BLaER1 (cell line): ENCODE measurements at regions not wholly inside any gene's neighbourhood (a gene's known extent, or its start where the extent isn't known, plus 50 kb on each side); places are given as distances from the start of the nearest gene placed in this dataset.
"Not testable (repeated sequence)": the region's sequence is repeated elsewhere in the genome, so short reads cannot be mapped to it uniquely, and the experiment has no call there.

Experiments
- H3K27ac ChIP-seq: shearing (Covaris generic); formaldehyde crosslinking; 2 replicates; pipeline ENCODE4 v1.8.1; 2022
- H3K27me3 ChIP-seq: shearing (Covaris generic); formaldehyde crosslinking; 2 replicates; pipeline ENCODE4 v1.8.1; 2022
- H3K36me3 ChIP-seq: shearing (Covaris generic); formaldehyde crosslinking; 2 replicates; pipeline ENCODE4 v1.8.1; 2022
- H3K4me1 ChIP-seq: shearing (Covaris generic); formaldehyde crosslinking; 2 replicates; pipeline ENCODE4 v1.8.1; 2022
- H3K4me2 ChIP-seq: shearing (Covaris generic); formaldehyde crosslinking; 2 replicates; pipeline ENCODE4 v1.8.1; 2022
- H3K4me3 ChIP-seq: shearing (Covaris generic); formaldehyde crosslinking; 2 replicates; pipeline ENCODE4 v1.8.1; 2022
- H3K9ac ChIP-seq: shearing (Covaris generic); formaldehyde crosslinking; 2 replicates; pipeline ENCODE4 v1.8.1; 2022
- H3K9me3 ChIP-seq: shearing (Covaris generic); formaldehyde crosslinking; 2 replicates; pipeline ENCODE4 v1.8.1; 2022
- H4K20me1 ChIP-seq: shearing (Covaris generic); formaldehyde crosslinking; 2 replicates; pipeline ENCODE4 v1.8.1; 2022
- Cebpa-rat ChIP-seq: shearing (Covaris generic); IDR thresholded peaks from 2 replicates; pipeline ENCODE4 v1.8.1; 2022

DNA sequence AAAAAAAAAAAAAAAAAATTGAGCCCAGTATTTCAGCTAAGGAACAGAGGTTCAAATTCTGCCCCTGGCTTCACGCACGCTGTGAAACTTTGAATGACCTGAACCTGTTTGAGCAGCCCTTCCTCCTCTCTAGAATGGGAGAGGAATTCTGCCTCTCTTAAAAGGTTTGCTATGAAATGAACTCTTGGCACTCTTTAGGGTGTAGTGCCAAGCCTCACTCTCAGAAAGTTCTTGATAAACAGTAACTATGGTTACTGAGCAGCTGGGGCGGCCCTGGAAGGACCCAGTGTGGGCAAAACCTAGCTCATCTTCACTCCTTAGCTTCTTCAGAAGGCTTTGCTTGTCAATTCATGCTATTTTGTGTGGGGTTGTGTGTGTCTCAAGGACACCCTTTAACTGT is 73.7 kb downstream of the GEMIN8 start:
- Histone ChIP-seq H3K27ac (no peak overlapping the region), H3K36me3 (no peaks in the 10 kb centered on the region), H3K9ac (no peak overlapping the region), H3K9me3 (peaks cover 21% of the 10 kb centered on the region), H3K27me3 (peaks cover 95% of the 10 kb centered on the region), H3K4me1 (peaks cover 13% of the 10 kb centered on the region), H3K4me3 (no peak overlapping the region), H3K4me2 (no peak overlapping the region), H4K20me1 (no peaks in the 10 kb centered on the region)
- TF ChIP-seq Cebpa-rat: no peak

DNA sequence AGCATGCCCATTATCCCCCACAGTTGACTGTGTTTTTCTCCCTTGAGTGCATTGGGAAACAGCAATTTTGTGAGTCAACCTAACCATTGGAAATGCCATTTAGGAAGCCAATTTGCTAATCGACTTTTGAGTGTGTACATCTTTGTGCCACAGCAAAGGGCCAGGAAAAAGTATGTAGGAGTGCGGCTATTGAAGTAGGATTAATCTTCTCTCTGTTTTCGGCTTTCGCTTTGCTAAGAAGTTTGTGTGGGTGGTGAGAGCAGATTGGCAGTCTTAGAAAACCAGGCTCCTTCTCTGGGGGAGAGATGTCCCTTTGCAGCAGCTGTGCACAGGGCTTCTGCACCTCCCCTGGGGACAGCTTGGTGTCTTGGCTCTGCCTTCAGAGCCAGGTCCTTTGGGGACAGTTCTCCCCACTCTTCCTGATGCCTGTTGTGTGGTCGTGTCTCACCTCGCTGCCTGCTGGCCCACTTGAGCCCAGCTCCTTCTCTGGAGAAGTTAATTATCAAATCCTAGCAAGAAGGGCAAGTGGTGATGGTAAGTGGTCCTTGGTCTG is 74.5 kb downstream of the GEMIN8 start:
- TF ChIP-seq Cebpa-rat: no peak
- H3K36me3 ChIP-seq: no peaks in the 10 kb centered on the region

DNA sequence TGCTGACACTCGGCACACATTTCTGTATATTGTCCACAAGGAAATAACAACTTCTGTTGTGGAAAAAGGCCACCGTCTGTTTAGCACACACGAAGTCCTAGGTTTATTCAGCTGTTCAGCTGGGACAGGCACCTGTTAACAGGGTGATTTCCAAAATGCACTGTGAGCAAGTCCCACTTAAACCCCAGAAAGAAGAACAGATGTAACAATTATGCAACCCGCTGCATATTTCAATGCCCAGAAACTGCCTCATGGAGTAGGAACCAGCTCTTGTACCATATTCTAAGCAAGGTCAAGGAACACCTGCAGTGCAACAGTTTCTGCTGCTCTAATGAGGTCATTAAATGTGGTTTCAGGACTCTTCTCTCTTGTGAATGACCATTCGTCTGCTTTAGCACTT is 77.1 kb downstream of the GEMIN8 start:
- H3K27ac ChIP-seq: no peak overlapping the region
- H3K36me3 ChIP-seq: no peaks in the 10 kb centered on the region
- no peak overlapping the region for H3K9ac ChIP-seq
- no peak overlapping the region for H3K4me2 ChIP-seq
- no peaks in the 10 kb centered on the region for H4K20me1 ChIP-seq
- no peak for TF ChIP-seq Cebpa-rat
- no peak overlapping the region for H3K4me3 ChIP-seq
- peaks cover 98% of the 10 kb centered on the region for H3K27me3 ChIP-seq
- H3K4me1 ChIP-seq: peaks cover 13% of the 10 kb centered on the region
- H3K9me3 ChIP-seq: peaks cover 9% of the 10 kb centered on the region

More for the DNA sequence above, 74.5 kb downstream of the GEMIN8 start:
- Histone ChIP-seq H3K4me2 (peak overlapping the region; percentile 48), H3K4me3 (no peak overlapping the region), H3K4me1 (peaks cover 13% of the 10 kb centered on the region), H3K9me3 (peaks cover 21% of the 10 kb centered on the region), H3K27me3 (peaks cover 95% of the 10 kb centered on the region), H4K20me1 (no peaks in the 10 kb centered on the region), H3K9ac (no peak overlapping the region), H3K27ac (no peak overlapping the region)

DNA sequence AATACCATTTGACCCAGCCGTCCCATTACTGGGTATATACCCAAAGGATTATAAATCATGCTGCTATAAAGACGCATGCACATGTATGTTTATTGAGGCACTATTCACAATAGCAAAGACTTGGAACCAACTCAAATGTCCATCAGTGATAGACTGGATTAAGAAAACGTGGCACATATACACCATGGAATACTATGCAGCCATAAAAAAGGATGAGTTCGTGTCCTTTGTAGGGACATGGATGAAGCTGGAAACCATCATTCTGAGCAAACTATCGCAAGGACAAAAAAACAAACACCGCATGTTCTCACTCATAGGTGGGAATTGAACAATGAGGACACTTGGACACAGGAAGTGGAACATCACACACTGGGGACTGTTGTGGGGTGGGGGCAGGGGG is 83.5 kb downstream of the GEMIN8 start:
- not testable (repeated sequence) for H3K9ac ChIP-seq, H3K4me1 ChIP-seq, H3K4me3 ChIP-seq, H3K9me3 ChIP-seq, H3K36me3 ChIP-seq, H3K4me2 ChIP-seq, H3K27ac ChIP-seq, H4K20me1 ChIP-seq
- peaks cover 78% of the 10 kb centered on the region for H3K27me3 ChIP-seq

DNA sequence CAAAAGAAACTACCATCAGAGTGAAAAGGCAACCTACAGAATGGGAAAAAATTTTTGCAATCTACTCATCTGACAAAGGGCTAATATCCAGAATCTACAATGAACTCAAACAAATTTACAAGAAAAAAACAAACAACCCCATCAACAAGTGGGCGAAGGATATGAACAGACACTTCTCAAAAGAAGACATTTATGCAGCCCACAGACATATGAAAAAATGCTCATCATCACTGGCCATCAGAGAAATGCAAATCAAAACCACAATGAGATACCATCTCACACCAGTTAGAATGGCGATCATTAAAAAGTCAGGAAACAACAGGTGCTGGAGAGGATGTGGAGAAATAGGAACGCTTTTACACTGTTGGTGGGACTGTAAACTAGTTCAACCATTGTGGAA is 83.9 kb downstream of the GEMIN8 start:
- peaks cover 78% of the 10 kb centered on the region for H3K27me3 ChIP-seq
- not testable (repeated sequence) for H3K9ac ChIP-seq, H3K36me3 ChIP-seq, H4K20me1 ChIP-seq, H3K27ac ChIP-seq, H3K9me3 ChIP-seq, H3K4me1 ChIP-seq, H3K4me2 ChIP-seq, H3K4me3 ChIP-seq

DNA sequence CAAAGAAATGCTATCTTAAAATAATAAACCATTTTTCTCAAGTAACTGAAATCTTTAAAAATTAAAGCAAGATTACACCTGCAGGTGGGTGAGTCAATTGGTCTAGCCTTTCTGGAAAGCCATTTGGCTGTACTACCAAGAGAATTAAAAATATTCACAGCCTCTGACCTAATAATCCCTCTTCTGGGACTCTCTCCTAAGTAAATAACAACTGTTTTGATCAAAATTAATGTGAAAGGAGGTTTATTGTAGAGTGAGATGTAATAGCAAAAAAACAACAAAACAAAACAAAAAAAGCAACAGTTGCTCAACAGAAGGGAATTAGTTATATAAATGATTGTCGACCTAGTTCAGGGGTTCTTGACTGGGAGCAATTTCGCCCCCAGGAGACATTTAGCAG is 89.0 kb downstream of the GEMIN8 start:
- peaks cover 10% of the 10 kb centered on the region; the same call in 1 of the 2 replicates for H4K20me1 ChIP-seq
- H3K27ac ChIP-seq: no peak overlapping the region
- no peak for TF ChIP-seq Cebpa-rat
- H3K4me3 ChIP-seq: no peak overlapping the region
- H3K4me1 ChIP-seq: 0 out of 2 replicates have a peak, but pooled peaks cover 22% of the 10 kb centered on the region
- H3K27me3 ChIP-seq: peaks cover 87% of the 10 kb centered on the region
- H3K9me3 ChIP-seq: peaks cover 8% of the 10 kb centered on the region; the same call in 1 of the 2 replicates
- no peak overlapping the region for H3K4me2 ChIP-seq
- no peaks in the 10 kb centered on the region for H3K36me3 ChIP-seq
- no peak overlapping the region for H3K9ac ChIP-seq

DNA sequence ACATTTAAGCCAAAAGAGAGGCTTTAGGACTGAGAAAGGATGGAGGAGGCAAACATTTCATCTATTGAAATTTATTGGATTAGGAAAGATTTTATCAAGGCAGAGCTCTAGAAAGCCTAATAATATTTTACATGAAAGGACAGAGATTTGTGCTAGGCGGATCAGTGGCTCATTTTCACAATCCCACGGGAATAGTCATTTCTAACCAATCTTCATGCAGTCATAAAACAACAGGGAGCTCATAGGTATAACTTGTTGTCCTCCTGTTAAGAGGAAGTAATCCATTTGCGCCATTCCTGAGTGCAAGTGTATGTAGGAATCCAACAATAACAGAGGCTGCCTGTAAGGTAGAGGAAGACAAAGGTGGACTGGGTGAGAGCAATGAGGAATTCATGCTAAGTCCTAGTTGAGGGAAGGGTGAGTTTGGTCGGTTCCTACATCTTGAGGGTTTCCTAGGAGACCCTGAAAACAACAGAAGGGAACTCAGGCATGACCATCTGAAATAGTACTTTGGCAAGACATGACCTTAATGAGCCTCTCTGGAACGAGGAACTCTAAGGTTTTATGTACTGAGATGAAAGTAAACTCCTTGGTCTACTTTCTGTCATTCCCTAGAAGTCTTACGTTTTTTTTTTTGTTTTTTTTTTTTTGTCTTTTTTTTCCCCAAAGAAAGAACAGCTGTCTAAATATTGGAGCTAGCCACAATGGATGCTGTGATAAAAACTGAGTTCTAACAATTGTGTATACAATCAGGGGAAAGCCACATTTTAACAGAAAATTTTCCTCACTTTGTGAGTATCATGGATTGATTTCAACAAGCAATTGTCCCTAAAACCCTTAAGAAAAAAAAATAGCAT is 89.7 kb downstream of the GEMIN8 start:
- H3K36me3 ChIP-seq: no peaks in the 10 kb centered on the region
- H3K27ac ChIP-seq: no peak overlapping the region
- H3K9ac ChIP-seq: no peak overlapping the region
- H3K27me3 ChIP-seq: peaks cover 92% of the 10 kb centered on the region
- peaks cover 10% of the 10 kb centered on the region; the same call in 1 of the 2 replicates for H4K20me1 ChIP-seq
- H3K9me3 ChIP-seq: peaks cover 8% of the 10 kb centered on the region; the same call in 1 of the 2 replicates
- 0 out of 2 replicates have a peak, but pooled peaks cover 22% of the 10 kb centered on the region for H3K4me1 ChIP-seq
- no peak overlapping the region for H3K4me2 ChIP-seq
- H3K4me3 ChIP-seq: no peak overlapping the region
- no peak for TF ChIP-seq Cebpa-rat

DNA sequence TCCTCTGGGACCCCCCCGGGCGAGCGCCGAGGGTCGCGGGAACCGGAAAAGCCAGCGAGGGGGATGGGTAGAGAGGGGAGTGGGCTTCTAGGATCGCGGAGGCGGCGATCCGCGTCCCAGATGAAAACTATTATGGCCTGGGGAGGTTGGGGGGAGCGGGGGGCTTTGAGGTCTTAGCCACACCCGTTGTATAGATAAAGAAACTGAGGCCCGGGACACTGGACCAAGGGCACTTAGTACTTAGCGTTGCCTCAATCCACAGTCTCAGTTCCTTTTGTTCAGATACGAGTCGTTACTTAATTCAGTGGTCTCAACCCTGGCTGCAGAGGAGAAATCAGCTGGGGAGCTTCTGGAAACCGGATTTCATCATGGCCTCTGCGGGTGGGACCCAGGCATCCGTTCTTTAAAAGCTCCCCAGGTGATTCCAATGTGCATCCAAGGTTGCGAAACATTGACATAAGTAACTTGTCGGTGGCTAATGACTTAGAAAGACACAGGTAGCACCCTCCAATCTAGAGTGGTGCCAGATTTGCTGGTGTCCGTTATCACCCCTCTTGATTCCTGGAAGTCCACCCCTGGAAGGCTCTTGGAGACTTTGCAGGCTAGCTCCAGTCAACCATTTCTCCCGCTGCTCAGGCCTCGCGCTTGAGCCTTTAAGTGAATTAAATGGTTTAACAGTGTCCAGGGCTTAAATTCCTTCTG is 90.7 kb downstream of the GEMIN8 start:
- Histone ChIP-seq H3K4me2 (peak overlapping the region; percentile 65), H3K36me3 (no peaks in the 10 kb centered on the region), H3K4me3 (peak overlapping the region; percentile 71), H3K4me1 (0 out of 2 replicates have a peak, but pooled peaks cover 22% of the 10 kb centered on the region), H4K20me1 (peaks cover 17% of the 10 kb centered on the region; the same call in 1 of the 2 replicates), H3K9ac (peak overlapping the region; percentile 74), H3K27me3 (peaks cover 93% of the 10 kb centered on the region), H3K27ac (peak overlapping the region; percentile 74), H3K9me3 (peaks cover 8% of the 10 kb centered on the region; the same call in 1 of the 2 replicates)
- 0 out of 2 replicates have a peak, but pooled peaks have one; percentile 39 for TF ChIP-seq Cebpa-rat

DNA sequence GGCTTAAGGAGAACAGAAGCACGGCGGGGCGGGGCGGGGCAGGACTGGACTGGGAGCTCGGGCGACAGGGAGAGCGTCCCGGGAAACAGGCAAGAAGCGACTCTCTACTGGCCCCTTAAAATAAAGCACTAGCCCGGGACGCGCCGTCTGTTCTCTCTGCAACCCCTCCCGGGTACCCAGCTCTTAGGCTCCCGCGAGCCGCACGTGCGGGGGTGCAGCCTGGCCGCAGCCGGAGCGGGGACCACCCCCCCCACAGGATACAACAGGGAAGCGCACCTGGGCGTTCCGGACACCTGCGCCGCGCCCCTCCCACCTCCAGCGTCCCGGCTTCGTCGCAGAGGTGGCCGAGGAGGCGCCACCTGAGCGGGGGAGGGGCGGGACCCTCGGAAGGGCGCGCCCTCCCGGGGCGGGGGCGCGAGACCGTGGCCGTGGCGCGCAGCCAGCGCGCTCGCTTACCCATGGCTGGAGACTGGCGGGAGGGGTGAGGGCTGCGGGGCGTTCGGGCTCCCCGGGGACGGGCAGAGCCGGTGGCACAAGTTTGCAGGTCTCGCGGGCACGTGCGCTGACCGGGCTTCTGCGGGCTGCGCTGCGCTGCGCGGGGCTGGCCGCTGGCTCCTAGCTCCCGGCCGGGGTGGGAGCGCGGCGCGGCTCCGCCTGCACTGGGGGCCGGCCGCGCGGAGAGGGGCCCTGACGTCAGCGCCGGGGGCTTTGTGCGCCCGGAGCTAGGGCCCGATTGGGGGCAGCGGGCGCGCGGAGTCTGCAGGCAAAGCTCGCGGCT is 91.5 kb downstream of the GEMIN8 start:
- H4K20me1 ChIP-seq: peaks cover 17% of the 10 kb centered on the region; the same call in 1 of the 2 replicates
- peak overlapping the region; percentile 65 for H3K4me2 ChIP-seq
- no peak for TF ChIP-seq Cebpa-rat
- no peaks in the 10 kb centered on the region for H3K36me3 ChIP-seq
- peak overlapping the region; percentile 71 for H3K4me3 ChIP-seq
- peak overlapping the region; percentile 74 for H3K27ac ChIP-seq
- 0 out of 2 replicates have a peak, but pooled peaks cover 23% of the 10 kb centered on the region for H3K4me1 ChIP-seq
- peaks cover 8% of the 10 kb centered on the region; the same call in 1 of the 2 replicates for H3K9me3 ChIP-seq
- H3K27me3 ChIP-seq: peaks cover 96% of the 10 kb centered on the region
- H3K9ac ChIP-seq: peak overlapping the region; percentile 74
